Activated T-cell treated with anti-CD3 and anti-CD28 coated beads, Interleukin-2, amount 50 U/mL, for 4 hours (primary cell): ENCODE measurements at regions not wholly inside any gene's neighbourhood (a gene's known extent, or its start where the extent isn't known, plus 50 kb on each side); places are given as distances from the start of the nearest gene placed in this dataset.
"Not testable (repeated sequence)": the region's sequence is repeated elsewhere in the genome, so short reads cannot be mapped to it uniquely, and the experiment has no call there.

Source experiments
- ATAC-seq, 2 donors: fragments of 200-7000 bp; cut with Tn5 transposase; one replicate each; pipeline ENCODE4 v1.10.0; 2021
- DNase-seq: peaks from one replicate; pipeline ENCODE4 v3.0.0-alpha.2; 2020
- H3K27me3 Mint-ChIP-seq: one replicate; pipeline ENCODE4 v1.8.0; 2021; ENCODE audit warnings: low read depth, mixed read lengths
- H3K36me3 Mint-ChIP-seq: one replicate; pipeline ENCODE4 v1.8.0; 2022; ENCODE audit warnings: mixed read lengths; ENCODE audit not compliant: insufficient read depth
- H3K4me1 Mint-ChIP-seq: one replicate; pipeline ENCODE4 v1.8.0; 2021; ENCODE audit warnings: low read depth, mixed read lengths
- H3K4me3 Mint-ChIP-seq: one replicate; pipeline ENCODE4 v1.8.0; 2021; ENCODE audit warnings: mild to moderate bottlenecking, moderate library complexity, mixed read lengths
- H3K9me3 Mint-ChIP-seq: one replicate; pipeline ENCODE4 v1.8.0; 2021; ENCODE audit warnings: mixed read lengths

- not testable (repeated sequence) for H3K27me3 Mint-ChIP-seq, H3K36me3 Mint-ChIP-seq, H3K9me3 Mint-ChIP-seq, H3K4me3 Mint-ChIP-seq, ATAC-seq, DNase-seq
- H3K4me1 Mint-ChIP-seq = peaks cover 23% of the 10 kb centered on the region
Measured at GRCh38 chr20:30164389-30164788, 1093.1 kb upstream of the DEFB115 start.

- Mint-ChIP-seq H3K9me3 (peaks cover 7% of the 10 kb centered on the region), H3K27me3 (no peaks in the 10 kb centered on the region), H3K4me1 (peaks cover 23% of the 10 kb centered on the region), H3K4me3 (no peak overlapping the region), H3K36me3 (no peaks in the 10 kb centered on the region)
- DNase-seq (no peak), ATAC-seq (no peak)
Measured at GRCh38 chr20:30167540-30167939, 1089.9 kb upstream of the DEFB115 start.

- peak in 1 of 2 donors; percentile 62 for ATAC-seq
- H3K9me3 Mint-ChIP-seq = peaks cover 7% of the 10 kb centered on the region
- no peaks in the 10 kb centered on the region for H3K27me3 Mint-ChIP-seq
- H3K4me1 Mint-ChIP-seq = peaks cover 23% of the 10 kb centered on the region
- H3K4me3 Mint-ChIP-seq = peak overlapping the region; percentile 19
- DNase-seq = peak; percentile 8
- no peaks in the 10 kb centered on the region for H3K36me3 Mint-ChIP-seq
Measured at GRCh38 chr20:30168025-30168799, 1089.3 kb upstream of the DEFB115 start.

- Mint-ChIP-seq H3K4me3 (no peak overlapping the region), H3K27me3 (no peaks in the 10 kb centered on the region), H3K9me3 (peaks cover 7% of the 10 kb centered on the region), H3K36me3 (no peaks in the 10 kb centered on the region), H3K4me1 (peaks cover 17% of the 10 kb centered on the region)
- DNase-seq (no peak), ATAC-seq (no peak)
Measured at GRCh38 chr20:30168800-30169138, 1088.7 kb upstream of the DEFB115 start.

- DNase-seq = no peak
- no peak for ATAC-seq
- no peaks in the 10 kb centered on the region for H3K27me3 Mint-ChIP-seq
- H3K4me3 Mint-ChIP-seq = no peak overlapping the region
- H3K36me3 Mint-ChIP-seq = no peaks in the 10 kb centered on the region
- H3K4me1 Mint-ChIP-seq = peaks cover 1% of the 10 kb centered on the region
- no peaks in the 10 kb centered on the region for H3K9me3 Mint-ChIP-seq
Measured at GRCh38 chr20:30175681-30176080, 1081.8 kb upstream of the DEFB115 start.

GRCh38 chr20:30183124-30183523 lies 1074.3 kb upstream of the DEFB115 start:
- H3K27me3 Mint-ChIP-seq, H3K4me3 Mint-ChIP-seq, ATAC-seq, DNase-seq, H3K4me1 Mint-ChIP-seq, H3K36me3 Mint-ChIP-seq, H3K9me3 Mint-ChIP-seq: not testable (repeated sequence)

- not testable (repeated sequence) for H3K4me1 Mint-ChIP-seq, DNase-seq, H3K27me3 Mint-ChIP-seq, ATAC-seq, H3K4me3 Mint-ChIP-seq, H3K36me3 Mint-ChIP-seq, H3K9me3 Mint-ChIP-seq
Measured at GRCh38 chr20:30191785-30192184, 1065.7 kb upstream of the DEFB115 start.

GRCh38 chr20:30234477-30234876 lies 1023.0 kb upstream of the DEFB115 start:
- not testable (repeated sequence) for DNase-seq, H3K9me3 Mint-ChIP-seq, ATAC-seq, H3K27me3 Mint-ChIP-seq, H3K36me3 Mint-ChIP-seq, H3K4me1 Mint-ChIP-seq, H3K4me3 Mint-ChIP-seq

- H3K9me3 Mint-ChIP-seq, H3K4me3 Mint-ChIP-seq, DNase-seq, H3K36me3 Mint-ChIP-seq, H3K27me3 Mint-ChIP-seq, ATAC-seq: not testable (repeated sequence)
- peaks cover 25% of the 10 kb centered on the region for H3K4me1 Mint-ChIP-seq
Measured at GRCh38 chr20:30275073-30275472, 982.4 kb upstream of the DEFB115 start.

- Mint-ChIP-seq H3K27me3 (no peaks in the 10 kb centered on the region), H3K9me3 (peaks cover 6% of the 10 kb centered on the region), H3K4me1 (peaks cover 35% of the 10 kb centered on the region), H3K4me3 (no peak overlapping the region), H3K36me3 (no peaks in the 10 kb centered on the region)
- ATAC-seq (no peak), DNase-seq (no peak)
Measured at GRCh38 chr20:30281584-30282197, 975.8 kb upstream of the DEFB115 start.

- Mint-ChIP-seq H3K4me1 (peaks cover 27% of the 10 kb centered on the region), H3K4me3 (peak overlapping the region; percentile 82)
- ATAC-seq (peak; percentile 38 to 75), DNase-seq (peak; percentile 64)
- not testable (repeated sequence) for H3K36me3 Mint-ChIP-seq, H3K27me3 Mint-ChIP-seq, H3K9me3 Mint-ChIP-seq
Measured at GRCh38 chr20:30283476-30284280, 973.8 kb upstream of the DEFB115 start.

- peak in 1 of 2 donors; percentile 36 for ATAC-seq
- Mint-ChIP-seq H3K36me3 (no peaks in the 10 kb centered on the region), H3K9me3 (peaks cover 6% of the 10 kb centered on the region), H3K4me3 (peak overlapping the region; percentile 82), H3K4me1 (peaks cover 29% of the 10 kb centered on the region), H3K27me3 (no peaks in the 10 kb centered on the region)
- DNase-seq = no peak
Measured at GRCh38 chr20:30284281-30284905, 973.1 kb upstream of the DEFB115 start.

- ATAC-seq (no peak), DNase-seq (no peak)
- H3K4me3 Mint-ChIP-seq = no peak overlapping the region
- H3K36me3 Mint-ChIP-seq = no peaks in the 10 kb centered on the region
- H3K27me3 Mint-ChIP-seq = no peaks in the 10 kb centered on the region
- H3K4me1 Mint-ChIP-seq = peaks cover 37% of the 10 kb centered on the region
- H3K9me3 Mint-ChIP-seq = peaks cover 6% of the 10 kb centered on the region
Measured at GRCh38 chr20:30285677-30286076, 971.8 kb upstream of the DEFB115 start.

- ATAC-seq (no peak), DNase-seq (no peak)
- Mint-ChIP-seq H3K27me3 (no peaks in the 10 kb centered on the region), H3K9me3 (peaks cover 6% of the 10 kb centered on the region), H3K36me3 (no peaks in the 10 kb centered on the region), H3K4me3 (no peak overlapping the region), H3K4me1 (peaks cover 41% of the 10 kb centered on the region)
Measured at GRCh38 chr20:30286157-30286556, 971.3 kb upstream of the DEFB115 start.
